ENCODE measurements at regions not wholly inside any gene's neighbourhood (a gene's known extent, or its start where the extent isn't known, plus 50 kb on each side); places are given as distances from the start of the nearest gene placed in this dataset.

DNA sequence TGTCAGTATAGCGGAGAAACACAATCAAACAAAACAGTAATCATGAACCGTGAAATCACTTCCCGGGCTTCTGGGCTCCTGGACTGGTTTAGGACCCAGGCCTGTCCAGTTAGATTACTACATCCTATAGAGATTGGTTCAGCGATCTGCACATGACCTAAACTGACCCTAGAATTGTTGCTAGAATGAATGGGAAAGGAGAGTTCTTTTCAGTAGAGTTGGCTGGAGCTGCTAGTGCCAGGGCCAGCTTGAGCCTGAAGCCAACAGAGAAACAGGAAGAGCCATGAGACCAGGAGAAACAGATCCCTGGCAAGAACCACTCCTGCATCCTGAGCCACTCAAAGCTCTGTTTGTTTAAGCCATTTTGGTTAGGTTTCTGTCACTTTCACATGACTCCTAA lies 474.3 kb upstream of the C1orf87 start:
- no peaks in the 10 kb centered on the region for H3K9me3 ChIP-seq (ENCODE audit: control insufficient read depth in 2 of 3, low read length in 3 of 3)

DNA sequence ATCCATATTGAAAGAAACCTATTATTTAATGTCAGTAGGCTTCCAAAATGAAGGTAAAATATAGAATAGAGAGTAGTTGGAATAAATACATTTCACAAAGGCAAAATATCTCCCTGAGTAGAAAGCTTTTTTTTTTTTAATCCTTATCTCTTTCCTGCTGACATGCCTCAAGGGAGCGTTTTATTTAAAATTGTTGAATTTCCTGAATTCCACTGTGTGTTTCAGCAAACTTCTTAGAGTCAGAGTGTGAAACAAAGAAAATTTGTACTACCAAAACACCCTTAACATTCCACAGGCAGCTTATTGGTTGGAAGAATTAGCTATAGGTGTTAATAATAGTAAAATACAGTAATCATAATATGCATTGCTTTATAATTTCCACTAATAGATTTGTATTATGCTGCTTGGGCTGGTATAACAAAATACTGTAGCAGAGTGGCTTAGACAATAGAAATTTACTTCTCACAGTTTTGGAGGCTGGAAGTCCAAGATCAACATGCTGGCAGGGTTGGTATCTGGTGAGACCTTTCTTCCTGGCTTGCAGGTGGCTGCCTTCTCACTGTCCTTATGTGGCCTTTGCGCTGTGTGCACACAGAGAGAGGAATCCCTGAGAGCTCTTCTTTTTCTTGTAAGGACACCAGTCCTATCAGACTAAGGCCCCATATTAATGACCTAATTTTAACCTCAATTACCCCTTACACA lies 468.4 kb upstream of the C1orf87 start:
- Mint-ChIP-seq H3K27ac (no peak overlapping the region), H3K4me1 (no peaks in the 10 kb centered on the region), H3K36me3 (no peaks in the 10 kb centered on the region), H3K27me3 (peaks cover 0 to 7% (median 0%) of the 10 kb centered on the region in 5 donors), H3K4me3 (no peak overlapping the region), H3K9me3 (peaks cover 0 to 15% (median 2%) of the 10 kb centered on the region in 11 donors)
- Histone ChIP-seq H3K4me3 (ENCODE audit: low read length) (no peak overlapping the region), H3K9me3 (ENCODE audit: control insufficient read depth in 2 of 3, low read length in 3 of 3) (peaks cover 0 to 3% (median 0%) of the 10 kb centered on the region in 3 experiments), H3K27ac (ENCODE audit: low read depth, low read length) (no peak overlapping the region), H3K36me3 (ENCODE audit: control insufficient read depth in 2 of 3, insufficient read depth in 3 of 3, low read length in 3 of 3) (no peaks in the 10 kb centered on the region), H3K27me3 (ENCODE audit: control insufficient read depth in 2 of 2, insufficient read depth in 2 of 2, low read length in 2 of 2) (no peaks in the 10 kb centered on the region), H3K4me1 (ENCODE audit: control insufficient read depth in 2 of 2, insufficient read depth in 2 of 2, low read length in 2 of 2) (no peaks in the 10 kb centered on the region)
- DNase-seq (no peak), ATAC-seq (no peak)
- intact Hi-C loops (cut with micrococcal nuclease), result no loop called here
- CTCF ChIA-PET, result no interaction called here
- POLR2A ChIA-PET, result no interaction called here

More for the DNA sequence above, 474.3 kb upstream of the C1orf87 start:
- CTCF ChIA-PET, result interaction anchor here (1.4 kb wide), 1 partner anchor 11 kb away, joined by 3 read pairs; no protein-coding TSS in a partner anchor
- peaks cover 0 to 14% (median 0%) of the 10 kb centered on the region in 11 donors for H3K9me3 Mint-ChIP-seq
- ATAC-seq (no peak), DNase-seq (no peak)
- H3K4me1 Mint-ChIP-seq, result no peaks in the 10 kb centered on the region
- Histone ChIP-seq H3K4me1 (ENCODE audit: control insufficient read depth in 2 of 2, insufficient read depth in 2 of 2, low read length in 2 of 2) (no peaks in the 10 kb centered on the region), H3K4me3 (ENCODE audit: low read length) (no peak overlapping the region), H3K27me3 (ENCODE audit: control insufficient read depth in 2 of 2, insufficient read depth in 2 of 2, low read length in 2 of 2) (no peaks in the 10 kb centered on the region), H3K27ac (ENCODE audit: low read depth, low read length) (no peak overlapping the region), H3K36me3 (ENCODE audit: control insufficient read depth in 2 of 3, insufficient read depth in 3 of 3, low read length in 3 of 3) (no peaks in the 10 kb centered on the region)
- intact Hi-C loops (cut with micrococcal nuclease), result no loop called here
- no peak overlapping the region for H3K4me3 Mint-ChIP-seq
- peaks cover 0 to 7% (median 0%) of the 10 kb centered on the region in 5 donors for H3K27me3 Mint-ChIP-seq
- H3K36me3 Mint-ChIP-seq, result no peaks in the 10 kb centered on the region
- H3K27ac Mint-ChIP-seq, result no peak overlapping the region
- POLR2A ChIA-PET, result no interaction called here

DNA sequence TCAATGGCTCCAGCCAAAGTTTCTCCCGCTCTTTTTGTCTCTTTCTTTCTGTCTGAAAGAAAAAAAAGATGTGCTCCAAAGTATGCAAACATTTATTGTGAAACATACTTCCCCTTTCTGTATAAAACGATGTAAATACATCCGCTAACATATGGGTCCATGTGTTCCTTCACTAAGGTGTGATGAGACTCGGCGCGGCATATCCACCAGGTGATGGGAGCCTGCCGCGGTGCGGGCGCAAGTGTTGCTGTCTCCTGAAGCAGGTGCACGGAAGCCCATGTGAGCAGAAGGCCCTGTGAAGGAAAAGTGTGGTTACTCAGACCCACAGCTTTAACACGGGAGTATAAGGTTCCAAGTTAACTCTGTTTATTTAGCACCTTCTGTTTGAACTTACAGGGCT lies 466.6 kb upstream of the C1orf87 start:
- Mint-ChIP-seq H3K36me3 (no peaks in the 10 kb centered on the region), H3K4me3 (no peak overlapping the region), H3K27me3 (no peaks in the 10 kb centered on the region), H3K9me3 (peaks cover 0 to 15% (median 6%) of the 10 kb centered on the region in 11 donors), H3K4me1 (no peaks in the 10 kb centered on the region), H3K27ac (no peak overlapping the region)
- Histone ChIP-seq H3K27ac (ENCODE audit: low read depth, low read length) (no peak overlapping the region), H3K27me3 (ENCODE audit: control insufficient read depth in 2 of 2, insufficient read depth in 2 of 2, low read length in 2 of 2) (no peaks in the 10 kb centered on the region), H3K4me3 (ENCODE audit: low read length) (no peak overlapping the region), H3K36me3 (ENCODE audit: control insufficient read depth in 2 of 3, insufficient read depth in 3 of 3, low read length in 3 of 3) (no peaks in the 10 kb centered on the region), H3K9me3 (ENCODE audit: control insufficient read depth in 2 of 3, low read length in 3 of 3) (peaks cover 0 to 3% (median 0%) of the 10 kb centered on the region in 3 experiments), H3K4me1 (ENCODE audit: control insufficient read depth in 2 of 2, insufficient read depth in 2 of 2, low read length in 2 of 2) (no peaks in the 10 kb centered on the region)
- CTCF ChIA-PET, result no interaction called here
- intact Hi-C loops (cut with micrococcal nuclease), result no loop called here
- DNase-seq, result no peak
- ATAC-seq, result no peak
- POLR2A ChIA-PET, result no interaction called here

DNA sequence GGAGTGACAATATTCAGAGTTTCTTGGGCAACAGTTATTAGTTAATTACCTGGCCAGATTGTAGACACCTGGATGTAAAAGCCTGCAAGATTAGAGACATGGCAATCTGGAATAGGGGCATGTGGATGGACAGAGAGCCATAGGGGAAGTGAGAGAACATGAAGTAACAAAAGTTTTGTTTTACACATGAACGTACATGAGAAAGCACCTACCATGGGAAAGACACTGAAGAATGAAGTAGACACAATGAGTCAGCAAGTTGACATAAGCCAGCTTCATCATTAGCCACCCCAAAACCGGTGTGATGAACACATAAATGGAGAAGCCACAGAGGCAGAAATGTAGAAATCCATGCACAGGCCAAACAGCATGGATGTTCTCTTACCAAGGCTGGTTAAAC lies 462.1 kb upstream of the C1orf87 start:
- POLR2A ChIA-PET, result interaction anchor here (0.5 kb wide), 1 partner anchor 1334 kb away, joined by 3 read pairs; no protein-coding TSS in a partner anchor
- peaks cover 0 to 15% (median 5%) of the 10 kb centered on the region in 11 donors for H3K9me3 Mint-ChIP-seq
- Histone ChIP-seq H3K4me3 (ENCODE audit: low read length) (no peak overlapping the region), H3K27ac (ENCODE audit: low read depth, low read length) (no peak overlapping the region), H3K36me3 (ENCODE audit: control insufficient read depth in 2 of 3, insufficient read depth in 3 of 3, low read length in 3 of 3) (no peaks in the 10 kb centered on the region), H3K4me1 (ENCODE audit: control insufficient read depth in 2 of 2, insufficient read depth in 2 of 2, low read length in 2 of 2) (no peaks in the 10 kb centered on the region), H3K9me3 (ENCODE audit: control insufficient read depth in 2 of 3, low read length in 3 of 3) (peaks cover 0 to 3% (median 0%) of the 10 kb centered on the region in 3 experiments), H3K27me3 (ENCODE audit: control insufficient read depth in 2 of 2, insufficient read depth in 2 of 2, low read length in 2 of 2) (no peaks in the 10 kb centered on the region)
- no peak overlapping the region for H3K27ac Mint-ChIP-seq
- DNase-seq (no peak), ATAC-seq (no peak)
- no peaks in the 10 kb centered on the region for H3K27me3 Mint-ChIP-seq
- no peak overlapping the region for H3K4me3 Mint-ChIP-seq
- H3K4me1 Mint-ChIP-seq, result no peaks in the 10 kb centered on the region
- intact Hi-C loops (cut with micrococcal nuclease), result no loop called here
- no peaks in the 10 kb centered on the region for H3K36me3 Mint-ChIP-seq
- CTCF ChIA-PET, result no interaction called here

DNA sequence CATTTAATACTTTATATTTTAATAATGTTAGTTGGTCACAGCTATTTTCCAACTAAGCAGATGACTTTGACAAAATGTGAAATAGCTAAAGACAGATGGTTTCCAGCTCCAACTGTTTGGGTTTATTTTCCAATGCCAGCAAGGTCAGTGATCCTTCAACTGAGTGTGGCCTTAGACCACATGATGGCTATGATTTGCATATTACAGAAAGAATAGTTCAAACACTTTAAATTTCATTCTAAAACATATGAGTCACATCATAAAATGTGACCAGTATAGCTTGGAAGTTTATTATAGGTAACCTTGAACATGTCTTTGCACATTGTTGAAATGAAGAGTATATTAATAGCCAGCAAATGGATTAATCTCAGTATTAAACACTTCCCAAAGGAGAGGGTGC lies 454.0 kb upstream of the C1orf87 start:
- Histone ChIP-seq H3K4me1 (ENCODE audit: control insufficient read depth in 2 of 2, insufficient read depth in 2 of 2, low read length in 2 of 2) (no peaks in the 10 kb centered on the region), H3K27ac (ENCODE audit: low read depth, low read length) (no peak overlapping the region), H3K9me3 (ENCODE audit: control insufficient read depth in 2 of 3, low read length in 3 of 3) (no peaks in the 10 kb centered on the region), H3K4me3 (ENCODE audit: low read length) (no peak overlapping the region), H3K36me3 (ENCODE audit: control insufficient read depth in 2 of 3, insufficient read depth in 3 of 3, low read length in 3 of 3) (no peaks in the 10 kb centered on the region), H3K27me3 (ENCODE audit: control insufficient read depth in 2 of 2, insufficient read depth in 2 of 2, low read length in 2 of 2) (no peaks in the 10 kb centered on the region)
- Mint-ChIP-seq H3K27me3 (peaks cover 0 to 5% (median 0%) of the 10 kb centered on the region in 5 donors), H3K36me3 (no peaks in the 10 kb centered on the region), H3K4me3 (no peak overlapping the region), H3K9me3 (peaks cover 0 to 6% (median 0%) of the 10 kb centered on the region in 11 donors), H3K4me1 (no peaks in the 10 kb centered on the region), H3K27ac (no peak overlapping the region)
- ChIA-PET CTCF (no interaction called here), POLR2A (no interaction called here)
- no peak for ATAC-seq
- intact Hi-C loops (cut with micrococcal nuclease), result no loop called here
- DNase-seq, result no peak

DNA sequence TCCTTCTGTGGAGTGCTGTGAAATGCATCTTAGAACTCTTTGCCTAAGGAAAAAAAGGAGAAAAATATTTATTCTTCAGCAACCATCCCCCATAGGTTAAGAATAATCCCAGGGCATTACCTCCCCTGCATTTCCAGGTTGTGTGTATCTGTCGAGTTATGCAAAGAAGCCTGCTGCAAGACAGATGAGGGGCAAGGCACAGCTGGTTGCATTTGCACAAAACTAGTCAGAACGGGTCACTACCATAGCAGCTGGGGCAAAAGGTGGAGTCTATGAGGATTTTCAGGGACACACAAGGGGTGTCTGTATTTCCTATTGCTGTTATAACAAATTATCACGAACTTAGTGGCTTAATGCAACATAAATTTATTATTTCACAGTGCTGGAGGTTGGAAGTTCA lies 443.4 kb upstream of the C1orf87 start:
- H3K4me1 Mint-ChIP-seq, result no peaks in the 10 kb centered on the region
- no peaks in the 10 kb centered on the region for H3K9me3 ChIP-seq (ENCODE audit: control insufficient read depth in 2 of 3, low read length in 3 of 3)
- H3K36me3 ChIP-seq (ENCODE audit: control insufficient read depth in 2 of 3, insufficient read depth in 3 of 3, low read length in 3 of 3), result no peaks in the 10 kb centered on the region
- H3K27me3 Mint-ChIP-seq, result no peaks in the 10 kb centered on the region
- no peak for ATAC-seq
- H3K4me1 ChIP-seq (ENCODE audit: control insufficient read depth in 2 of 2, insufficient read depth in 2 of 2, low read length in 2 of 2), result no peaks in the 10 kb centered on the region
- H3K4me3 ChIP-seq (ENCODE audit: low read length), result no peak overlapping the region
- peaks cover 0 to 6% (median 1%) of the 10 kb centered on the region in 11 donors for H3K9me3 Mint-ChIP-seq
- no peak overlapping the region for H3K27ac ChIP-seq (ENCODE audit: low read depth, low read length)
- no peaks in the 10 kb centered on the region for H3K27me3 ChIP-seq (ENCODE audit: control insufficient read depth in 2 of 2, insufficient read depth in 2 of 2, low read length in 2 of 2)
- ChIA-PET CTCF (no interaction called here), POLR2A (no interaction called here)
- no peak overlapping the region for H3K4me3 Mint-ChIP-seq
- intact Hi-C loops (cut with micrococcal nuclease), result no loop called here
- H3K27ac Mint-ChIP-seq, result no peak overlapping the region
- DNase-seq, result no peak
- H3K36me3 Mint-ChIP-seq, result no peaks in the 10 kb centered on the region

DNA sequence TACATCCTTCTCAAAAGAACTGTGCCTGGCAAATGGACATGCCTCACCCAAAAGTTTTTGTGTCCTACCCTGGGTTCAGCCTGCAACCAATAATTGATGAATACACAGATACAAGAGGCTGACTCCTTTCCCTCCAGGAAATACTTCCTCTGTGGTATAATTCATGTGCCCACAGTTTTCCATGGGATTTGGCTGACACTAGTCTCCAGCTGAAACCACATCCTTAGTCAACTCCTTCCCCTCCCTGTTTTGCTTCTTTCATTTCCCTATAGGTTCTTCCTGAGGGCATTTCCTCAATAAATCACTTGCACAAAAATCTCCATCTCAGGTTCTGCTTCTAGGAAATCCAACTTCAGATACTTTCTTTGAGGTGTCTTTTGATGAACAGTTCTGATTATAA lies 436.6 kb upstream of the C1orf87 start:
- POLR2A ChIA-PET, result no interaction called here

More for the DNA sequence above, 436.6 kb upstream of the C1orf87 start:
- H3K27ac ChIP-seq (ENCODE audit: low read depth, low read length), result no peak overlapping the region
- Mint-ChIP-seq H3K4me3 (no peak overlapping the region), H3K27ac (no peak overlapping the region), H3K36me3 (no peaks in the 10 kb centered on the region), H3K4me1 (no peaks in the 10 kb centered on the region), H3K27me3 (peaks cover 0 to 4% (median 0%) of the 10 kb centered on the region in 5 donors), H3K9me3 (peaks cover 0 to 11% (median 3%) of the 10 kb centered on the region in 11 donors)
- H3K4me1 ChIP-seq (ENCODE audit: control insufficient read depth in 2 of 2, insufficient read depth in 2 of 2, low read length in 2 of 2), result no peaks in the 10 kb centered on the region
- DNase-seq, result no peak
- H3K4me3 ChIP-seq (ENCODE audit: low read length), result no peak overlapping the region
- H3K36me3 ChIP-seq (ENCODE audit: control insufficient read depth in 2 of 3, insufficient read depth in 3 of 3, low read length in 3 of 3), result no peaks in the 10 kb centered on the region
- H3K27me3 ChIP-seq (ENCODE audit: control insufficient read depth in 2 of 2, insufficient read depth in 2 of 2, low read length in 2 of 2), result no peaks in the 10 kb centered on the region
- intact Hi-C loops (cut with micrococcal nuclease), result no loop called here
- H3K9me3 ChIP-seq (ENCODE audit: control insufficient read depth in 2 of 3, low read length in 3 of 3), result no peaks in the 10 kb centered on the region
- CTCF ChIA-PET, result no interaction called here
- ATAC-seq, result no peak
